HFFc6 (cell line): ENCODE measurements at regions not wholly inside any gene's neighbourhood (a gene's known extent, or its start where the extent isn't known, plus 50 kb on each side); places are given as distances from the start of the nearest gene placed in this dataset.

Source experiments
- DNase-seq: peaks from one replicate; pipeline ENCODE4 v3.0.0-alpha.2; 2018
- H3K27ac Mint-ChIP-seq: 2 replicates; pipeline ENCODE4 v1.8.0; 2020; ENCODE audit warnings: mild to moderate bottlenecking, mixed read lengths
- H3K27me3 Mint-ChIP-seq: 2 replicates; pipeline ENCODE4 v1.8.0; 2021; ENCODE audit warnings: mild to moderate bottlenecking, moderate library complexity, mixed read lengths; ENCODE audit not compliant: insufficient read depth
- H3K36me3 Mint-ChIP-seq: 2 replicates; pipeline ENCODE4 v1.8.0; 2021; ENCODE audit warnings: low read depth, mixed read lengths
- H3K4me1 Mint-ChIP-seq: 2 replicates; pipeline ENCODE4 v1.8.0; 2020; ENCODE audit warnings: low read depth, mixed read lengths
- H3K4me3 Mint-ChIP-seq: 2 replicates; pipeline ENCODE4 v1.8.0; 2020; ENCODE audit warnings: mild to moderate bottlenecking, moderate library complexity, mixed read lengths
- H3K9me3 Mint-ChIP-seq: 2 replicates; pipeline ENCODE4 v1.8.0; 2020; ENCODE audit warnings: mild to moderate bottlenecking, mixed read lengths
- TF ChIP-seq, protein P1 (sequence below): fragments of 200-600 bp; sonication (generic); IDR thresholded peaks from 2 replicates; pipeline ENCODE4 v1.5.0; 2021; ENCODE audit warnings: antibody characterized with exemption, mild to moderate bottlenecking

DNA sequence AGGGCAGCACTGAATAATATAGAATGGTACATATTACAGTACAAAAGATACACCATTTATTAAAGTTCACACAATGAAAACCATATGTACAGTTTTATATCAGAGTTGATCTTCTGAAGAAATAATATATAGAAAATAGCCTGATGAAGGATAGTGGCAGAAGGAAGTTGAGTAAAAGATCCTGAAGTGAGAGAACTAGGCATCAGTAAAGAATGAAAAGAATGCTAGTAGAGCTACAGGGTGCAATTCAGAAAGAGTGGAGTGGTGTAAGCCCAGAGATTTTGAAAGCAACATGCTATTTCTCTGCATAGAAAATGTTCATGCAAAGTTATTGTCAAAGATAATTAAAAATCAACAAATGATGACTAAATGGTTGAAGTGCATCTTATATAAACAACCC lies 1552.7 kb upstream of the TENM4 start:
- Mint-ChIP-seq H3K9me3 (peaks cover 51% of the 10 kb centered on the region), H3K4me1 (no peaks in the 10 kb centered on the region), H3K4me3 (no peak overlapping the region), H3K27ac (no peak overlapping the region), H3K36me3 (no peaks in the 10 kb centered on the region), H3K27me3 (no peaks in the 10 kb centered on the region)
- TF ChIP-seq, protein P1, sequence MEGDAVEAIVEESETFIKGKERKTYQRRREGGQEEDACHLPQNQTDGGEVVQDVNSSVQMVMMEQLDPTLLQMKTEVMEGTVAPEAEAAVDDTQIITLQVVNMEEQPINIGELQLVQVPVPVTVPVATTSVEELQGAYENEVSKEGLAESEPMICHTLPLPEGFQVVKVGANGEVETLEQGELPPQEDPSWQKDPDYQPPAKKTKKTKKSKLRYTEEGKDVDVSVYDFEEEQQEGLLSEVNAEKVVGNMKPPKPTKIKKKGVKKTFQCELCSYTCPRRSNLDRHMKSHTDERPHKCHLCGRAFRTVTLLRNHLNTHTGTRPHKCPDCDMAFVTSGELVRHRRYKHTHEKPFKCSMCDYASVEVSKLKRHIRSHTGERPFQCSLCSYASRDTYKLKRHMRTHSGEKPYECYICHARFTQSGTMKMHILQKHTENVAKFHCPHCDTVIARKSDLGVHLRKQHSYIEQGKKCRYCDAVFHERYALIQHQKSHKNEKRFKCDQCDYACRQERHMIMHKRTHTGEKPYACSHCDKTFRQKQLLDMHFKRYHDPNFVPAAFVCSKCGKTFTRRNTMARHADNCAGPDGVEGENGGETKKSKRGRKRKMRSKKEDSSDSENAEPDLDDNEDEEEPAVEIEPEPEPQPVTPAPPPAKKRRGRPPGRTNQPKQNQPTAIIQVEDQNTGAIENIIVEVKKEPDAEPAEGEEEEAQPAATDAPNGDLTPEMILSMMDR = no peak
- DNase-seq = no peak

DNA sequence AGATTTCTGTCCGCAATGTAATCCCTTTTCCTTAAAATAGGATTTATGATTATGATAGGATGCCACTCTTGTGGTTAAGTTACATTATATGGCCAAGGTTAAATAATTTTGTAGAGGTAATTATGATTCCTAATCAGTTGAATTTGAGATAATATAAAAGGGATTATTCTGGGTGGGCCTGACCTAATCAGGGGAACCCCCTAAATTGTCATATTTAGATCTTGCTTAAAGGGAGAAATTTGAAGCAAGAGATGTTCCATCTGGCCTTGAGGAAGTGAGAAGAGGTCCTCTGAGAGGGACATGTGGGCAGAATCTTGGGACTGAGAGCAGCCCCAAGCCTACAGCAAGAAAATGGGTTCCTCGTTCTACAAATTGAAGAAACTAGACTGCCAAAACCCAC lies 1550.1 kb upstream of the TENM4 start:
- Mint-ChIP-seq H3K27me3 (no peaks in the 10 kb centered on the region; the same call in 1 of the 2 replicates), H3K9me3 (peaks cover 37% of the 10 kb centered on the region), H3K4me1 (no peaks in the 10 kb centered on the region), H3K27ac (no peak overlapping the region), H3K36me3 (no peaks in the 10 kb centered on the region), H3K4me3 (no peak overlapping the region)
- TF ChIP-seq, protein P1 = no peak
- no peak for DNase-seq

DNA sequence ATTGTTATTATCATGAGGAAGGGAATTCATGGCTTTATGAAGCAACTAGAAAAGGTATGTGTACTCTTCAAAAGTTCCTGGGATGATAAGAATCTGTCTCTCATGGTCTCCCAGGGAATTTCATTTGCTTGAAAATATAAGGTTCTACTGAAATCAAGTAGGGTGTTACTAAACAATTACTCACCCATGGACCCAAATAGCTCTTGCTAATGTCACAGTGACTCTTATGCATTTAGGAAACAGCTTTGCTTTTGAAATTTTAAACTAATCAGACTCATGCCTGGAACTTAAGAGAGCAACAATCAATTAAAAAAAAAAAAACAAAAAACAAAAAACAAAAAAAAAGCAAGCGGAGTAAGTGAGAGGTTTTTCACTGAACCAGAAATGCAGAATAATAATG lies 1546.3 kb upstream of the TENM4 start:
- no peak for DNase-seq
- TF ChIP-seq, protein P1 = no peak
- Mint-ChIP-seq H3K27me3 (no peaks in the 10 kb centered on the region; the same call in 1 of the 2 replicates), H3K9me3 (peaks cover 38% of the 10 kb centered on the region), H3K4me1 (no peaks in the 10 kb centered on the region), H3K36me3 (no peaks in the 10 kb centered on the region), H3K27ac (no peak overlapping the region), H3K4me3 (no peak overlapping the region)

DNA sequence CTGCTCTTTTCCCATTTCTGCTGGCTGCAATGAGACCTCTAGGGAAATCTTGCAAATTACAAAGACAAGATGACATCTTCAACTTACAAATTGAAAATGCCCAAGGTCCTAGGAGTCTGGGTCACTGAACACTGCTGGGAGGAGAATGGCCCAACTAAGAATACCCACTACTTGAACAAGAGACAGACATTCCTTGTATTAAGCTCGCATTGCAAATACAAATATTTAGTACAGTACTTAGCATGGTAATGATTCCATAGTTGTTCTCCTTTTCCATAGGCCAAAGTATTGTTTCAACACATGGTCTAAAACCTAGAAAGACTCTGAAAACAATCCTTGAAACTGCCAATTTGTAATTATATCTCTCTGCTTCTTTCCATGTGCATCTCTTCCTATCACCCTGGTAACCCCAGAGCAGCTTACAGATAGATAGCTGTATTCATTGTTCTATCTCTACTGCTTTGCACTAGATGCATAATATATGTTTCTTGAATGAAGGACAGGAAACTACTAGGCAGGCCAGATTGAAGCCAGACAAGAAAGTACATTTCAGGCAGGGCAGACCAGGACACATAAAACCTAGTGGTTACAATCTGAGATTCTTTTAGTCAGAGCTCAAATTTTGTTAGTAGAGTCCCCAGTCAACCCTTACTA lies 1545.7 kb upstream of the TENM4 start:
- no peak for DNase-seq
- Mint-ChIP-seq H3K27ac (no peak overlapping the region), H3K36me3 (no peaks in the 10 kb centered on the region), H3K27me3 (no peaks in the 10 kb centered on the region; the same call in 1 of the 2 replicates), H3K4me1 (no peaks in the 10 kb centered on the region), H3K9me3 (peaks cover 43% of the 10 kb centered on the region), H3K4me3 (no peak overlapping the region)
- TF ChIP-seq, protein P1 = no peak

DNA sequence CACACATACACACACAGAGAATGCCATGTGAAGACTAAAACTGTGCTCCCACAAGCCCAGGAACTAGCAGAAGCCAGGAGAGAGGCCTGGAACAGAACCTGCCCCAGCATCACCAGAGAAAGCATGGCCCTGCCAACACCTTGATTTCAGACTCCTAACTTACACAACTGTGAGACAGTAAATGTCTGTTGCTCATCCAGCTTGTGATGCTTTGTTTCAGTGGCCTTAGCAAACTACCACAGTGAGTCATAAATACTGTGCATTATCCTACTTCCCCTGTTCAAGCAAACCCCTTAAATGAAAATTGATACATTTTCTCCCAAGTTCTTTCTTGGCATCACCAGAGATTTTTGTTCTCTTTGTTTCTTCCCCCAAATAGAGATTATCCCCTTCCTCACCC lies 1539.4 kb upstream of the TENM4 start:
- Mint-ChIP-seq H3K36me3 (no peaks in the 10 kb centered on the region), H3K4me1 (no peaks in the 10 kb centered on the region), H3K27me3 (no peaks in the 10 kb centered on the region), H3K4me3 (no peak overlapping the region), H3K9me3 (peaks cover 39% of the 10 kb centered on the region), H3K27ac (no peak overlapping the region)
- TF ChIP-seq, protein P1 = no peak
- DNase-seq = no peak
